Suprapubic skin (tissue), 3 donors: ENCODE measurements at regions not wholly inside any gene's neighbourhood (a gene's known extent, or its start where the extent isn't known, plus 50 kb on each side); places are given as distances from the start of the nearest gene placed in this dataset.

Experiments used
- POLR2A ChIP-seq, 2 donors: fragments of 450-650 bp; IDR thresholded peaks; one replicate each; pipeline ENCODE4 v1.6.1; 2017; ENCODE audit warnings: antibody characterized with exemption in 2 of 2, mild to moderate bottlenecking in 2 of 2, moderate library complexity in 2 of 2
- TF ChIP-seq, protein P1 (sequence below), 2 donors: fragments of 200-600 bp in 1 of 2; fragments of 450-650 bp in 1 of 2; sonication (generic) in 1 of 2; IDR thresholded peaks; one replicate each; pipeline ENCODE4 v1.5.1; 2016 to 2019; ENCODE audit warnings: antibody characterized with exemption in 2 of 2, mild to moderate bottlenecking in 1 of 2, moderate library complexity in 1 of 2

- TF ChIP-seq, protein P1, sequence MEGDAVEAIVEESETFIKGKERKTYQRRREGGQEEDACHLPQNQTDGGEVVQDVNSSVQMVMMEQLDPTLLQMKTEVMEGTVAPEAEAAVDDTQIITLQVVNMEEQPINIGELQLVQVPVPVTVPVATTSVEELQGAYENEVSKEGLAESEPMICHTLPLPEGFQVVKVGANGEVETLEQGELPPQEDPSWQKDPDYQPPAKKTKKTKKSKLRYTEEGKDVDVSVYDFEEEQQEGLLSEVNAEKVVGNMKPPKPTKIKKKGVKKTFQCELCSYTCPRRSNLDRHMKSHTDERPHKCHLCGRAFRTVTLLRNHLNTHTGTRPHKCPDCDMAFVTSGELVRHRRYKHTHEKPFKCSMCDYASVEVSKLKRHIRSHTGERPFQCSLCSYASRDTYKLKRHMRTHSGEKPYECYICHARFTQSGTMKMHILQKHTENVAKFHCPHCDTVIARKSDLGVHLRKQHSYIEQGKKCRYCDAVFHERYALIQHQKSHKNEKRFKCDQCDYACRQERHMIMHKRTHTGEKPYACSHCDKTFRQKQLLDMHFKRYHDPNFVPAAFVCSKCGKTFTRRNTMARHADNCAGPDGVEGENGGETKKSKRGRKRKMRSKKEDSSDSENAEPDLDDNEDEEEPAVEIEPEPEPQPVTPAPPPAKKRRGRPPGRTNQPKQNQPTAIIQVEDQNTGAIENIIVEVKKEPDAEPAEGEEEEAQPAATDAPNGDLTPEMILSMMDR (IDR thresholded peaks at IDR 0.05), result no peak
- TF ChIP-seq POLR2A (IDR thresholded peaks at IDR 0.05), result no peak
Measured at GRCh38 chr1:170356585-170356984, 175.4 kb upstream of the GORAB start.
